ENCODE measurements at regions not wholly inside any gene's neighbourhood (a gene's known extent, or its start where the extent isn't known, plus 50 kb on each side); places are given as distances from the start of the nearest gene placed in this dataset.

DNA sequence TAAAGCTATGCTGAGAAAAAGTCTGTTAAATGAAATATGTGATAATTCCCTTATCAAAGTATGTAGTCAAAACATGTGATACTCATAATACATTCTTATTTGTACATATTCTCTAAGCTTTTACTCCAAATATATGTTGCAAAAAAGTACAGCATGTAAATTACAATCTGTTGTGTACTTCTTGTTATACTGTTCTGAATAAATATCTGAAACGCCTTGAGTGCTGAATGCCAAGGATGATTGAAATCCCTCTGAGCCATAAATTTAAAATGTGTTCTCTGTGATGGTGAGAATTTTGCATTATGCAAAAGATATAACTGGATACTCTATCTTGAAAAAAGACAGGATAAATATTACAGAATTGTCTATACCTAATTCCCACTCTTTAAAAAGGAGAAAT lies 1128.0 kb downstream of the STPG2 start:
- Histone ChIP-seq H3K14ac (ENCODE audit: low read length) (no peak overlapping the region), H3K27me3 (ENCODE audit: insufficient read depth, low read length) (no peaks in the 10 kb centered on the region), H2AFZ (ENCODE audit: insufficient read depth, low read length, poor library complexity) (no peak overlapping the region), H3K4me2 (ENCODE audit: low read length) (no peak overlapping the region), H3K4ac (ENCODE audit: low read depth, low read length) (no peak overlapping the region), H2BK120ac (ENCODE audit: insufficient read depth, low read length, poor library complexity) (no peak overlapping the region), H4K8ac (ENCODE audit: low read depth, low read length) (no peak overlapping the region), H3K4me1 (ENCODE audit: control insufficient read depth in 1 of 2, insufficient read depth in 2 of 2, low read length in 2 of 2) (no peaks in the 10 kb centered on the region), H3K79me2 (ENCODE audit: control insufficient read depth, insufficient read depth, low read length, poor library complexity) (no peaks in the 10 kb centered on the region), H2BK5ac (ENCODE audit: low read depth, low read length, poor library complexity) (no peak overlapping the region), H3K79me1 (ENCODE audit: low read length) (no peaks in the 10 kb centered on the region), H3K27ac (ENCODE audit: low read depth, low read length) (no peak overlapping the region), H2BK12ac (ENCODE audit: low read length) (no peak overlapping the region), H4K91ac (ENCODE audit: low read depth, low read length) (no peak overlapping the region), H3K23ac (ENCODE audit: low read length) (no peak overlapping the region), H3K36me3 (ENCODE audit: control insufficient read depth in 1 of 2, insufficient read depth in 2 of 2, low read length in 2 of 2) (no peaks in the 10 kb centered on the region), H2AK5ac (ENCODE audit: low read length) (no peak overlapping the region), H3K18ac (ENCODE audit: low read length) (no peak overlapping the region), H3K9ac (ENCODE audit: low read length) (no peak overlapping the region), H4K12ac (ENCODE audit: low read depth, low read length) (no peak overlapping the region), H3K4me3 (ENCODE audit: low read depth, low read length) (no peak overlapping the region), H3K9me3 (ENCODE audit: insufficient read depth, low read depth, low read length) (no peaks in the 10 kb centered on the region)
- no CpG with 5 or more reads among the region's 1 CpG for WGBS (ENCODE audit: extremely low coverage, insufficient coverage, insufficient read length)
- DNase-seq = no peak

DNA sequence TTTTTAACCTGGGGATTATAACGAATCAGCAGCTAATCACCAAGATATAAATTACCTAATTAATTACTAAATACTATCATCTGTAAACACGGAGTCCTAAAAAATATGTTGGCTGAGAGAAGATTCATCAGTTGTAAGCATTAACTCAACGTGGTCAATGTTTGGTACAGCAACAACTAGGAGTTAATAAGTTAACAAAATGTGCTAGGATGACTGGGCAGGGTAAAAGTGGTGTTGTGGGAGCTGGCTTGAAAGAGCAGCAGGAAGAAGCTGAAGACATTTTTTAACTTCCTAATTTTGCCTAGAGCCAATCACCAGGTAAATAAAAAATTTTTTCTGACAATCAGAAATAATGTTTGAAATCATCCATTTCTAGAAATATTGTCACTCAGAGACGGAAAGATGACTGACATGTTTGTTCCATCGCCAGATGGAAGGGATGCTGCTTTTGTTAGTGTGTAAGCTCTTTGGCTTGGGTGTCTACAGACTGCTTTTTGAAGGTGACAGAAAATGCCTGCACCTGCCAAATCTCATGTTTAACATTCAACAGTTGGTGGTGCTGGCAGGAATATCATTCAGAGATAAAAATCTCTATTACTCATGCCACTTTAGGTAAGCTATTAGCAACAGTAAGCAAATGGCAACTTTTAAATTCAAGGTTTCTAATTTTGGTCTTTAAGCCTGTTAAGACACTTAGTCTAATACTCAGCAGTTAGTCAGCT lies 1126.9 kb downstream of the STPG2 start:
- H3K18ac ChIP-seq (ENCODE audit: low read length) = no peak overlapping the region
- H2AFZ ChIP-seq (ENCODE audit: insufficient read depth, low read length, poor library complexity) = no peak overlapping the region
- H3K27me3 ChIP-seq (ENCODE audit: insufficient read depth, low read length) = no peaks in the 10 kb centered on the region
- no peaks in the 10 kb centered on the region for H3K79me2 ChIP-seq (ENCODE audit: control insufficient read depth, insufficient read depth, low read length, poor library complexity)
- no peak overlapping the region for H3K4me3 ChIP-seq (ENCODE audit: low read depth, low read length)
- DNase-seq = no peak
- no peak overlapping the region for H2AK5ac ChIP-seq (ENCODE audit: low read length)
- H3K14ac ChIP-seq (ENCODE audit: low read length) = no peak overlapping the region
- no peak overlapping the region for H3K9ac ChIP-seq (ENCODE audit: low read length)
- H4K8ac ChIP-seq (ENCODE audit: low read depth, low read length) = no peak overlapping the region
- H3K23ac ChIP-seq (ENCODE audit: low read length) = no peak overlapping the region
- no peaks in the 10 kb centered on the region for H3K4me1 ChIP-seq (ENCODE audit: control insufficient read depth in 1 of 2, insufficient read depth in 2 of 2, low read length in 2 of 2)
- no peak overlapping the region for H3K4ac ChIP-seq (ENCODE audit: low read depth, low read length)
- H4K12ac ChIP-seq (ENCODE audit: low read depth, low read length) = no peak overlapping the region
- H4K91ac ChIP-seq (ENCODE audit: low read depth, low read length) = no peak overlapping the region
- no peak overlapping the region for H2BK5ac ChIP-seq (ENCODE audit: low read depth, low read length, poor library complexity)
- H3K27ac ChIP-seq (ENCODE audit: low read depth, low read length) = no peak overlapping the region
- H3K4me2 ChIP-seq (ENCODE audit: low read length) = no peak overlapping the region
- H3K36me3 ChIP-seq (ENCODE audit: control insufficient read depth in 1 of 2, insufficient read depth in 2 of 2, low read length in 2 of 2) = no peaks in the 10 kb centered on the region
- H3K79me1 ChIP-seq (ENCODE audit: low read length) = no peaks in the 10 kb centered on the region
- no peak overlapping the region for H2BK120ac ChIP-seq (ENCODE audit: insufficient read depth, low read length, poor library complexity)
- WGBS (ENCODE audit: extremely low coverage, insufficient coverage, insufficient read length) = no CpG with 5 or more reads among the region's 5 CpGs
- H2BK12ac ChIP-seq (ENCODE audit: low read length) = no peak overlapping the region
- H3K9me3 ChIP-seq (ENCODE audit: insufficient read depth, low read depth, low read length) = no peaks in the 10 kb centered on the region

DNA sequence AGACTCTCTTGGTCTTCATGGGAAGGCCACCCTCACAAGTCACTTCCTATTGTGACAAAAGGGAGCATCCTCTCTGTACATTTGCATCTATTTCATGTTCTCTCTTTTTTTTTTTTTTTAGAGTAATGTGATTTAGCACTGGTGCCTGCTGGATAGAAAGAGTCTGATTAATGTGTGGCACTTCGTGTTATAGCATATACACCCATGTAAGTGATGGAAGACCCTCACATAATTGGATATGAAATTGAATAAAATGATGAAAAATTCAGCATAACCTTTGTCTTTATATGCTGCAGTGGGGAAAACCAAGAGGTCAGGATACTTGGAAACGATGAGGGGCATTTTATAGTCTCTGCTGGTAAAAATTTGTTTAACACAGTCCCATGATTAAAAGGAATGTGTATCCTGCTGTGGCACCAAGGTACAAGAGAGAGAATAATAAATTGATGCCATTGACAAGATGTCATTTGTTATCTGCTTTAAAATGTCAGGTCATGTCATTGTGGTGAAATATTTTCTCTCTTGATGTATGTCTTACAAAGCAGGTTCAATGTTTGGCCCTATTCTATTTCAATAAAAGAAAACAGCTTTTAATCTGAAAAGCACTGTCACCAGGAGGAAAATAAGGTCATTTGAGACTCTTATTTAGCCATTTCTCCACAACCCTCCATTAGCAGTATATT lies 1115.4 kb downstream of the STPG2 start:
- H4K91ac ChIP-seq (ENCODE audit: low read depth, low read length) = no peak overlapping the region
- WGBS (ENCODE audit: extremely low coverage, insufficient coverage, insufficient read length) = no CpG with 5 or more reads among the region's 2 CpGs
- H3K79me1 ChIP-seq (ENCODE audit: low read length) = no peaks in the 10 kb centered on the region
- H3K4me3 ChIP-seq (ENCODE audit: low read depth, low read length) = no peak overlapping the region
- H3K4me1 ChIP-seq (ENCODE audit: control insufficient read depth in 1 of 2, insufficient read depth in 2 of 2, low read length in 2 of 2) = no peaks in the 10 kb centered on the region
- H2BK120ac ChIP-seq (ENCODE audit: insufficient read depth, low read length, poor library complexity) = no peak overlapping the region
- H3K4me2 ChIP-seq (ENCODE audit: low read length) = no peak overlapping the region
- H3K14ac ChIP-seq (ENCODE audit: low read length) = no peak overlapping the region
- no peak overlapping the region for H3K4ac ChIP-seq (ENCODE audit: low read depth, low read length)
- H3K23ac ChIP-seq (ENCODE audit: low read length) = no peak overlapping the region
- no peaks in the 10 kb centered on the region for H3K27me3 ChIP-seq (ENCODE audit: insufficient read depth, low read length)
- no peaks in the 10 kb centered on the region for H3K36me3 ChIP-seq (ENCODE audit: control insufficient read depth in 1 of 2, insufficient read depth in 2 of 2, low read length in 2 of 2)
- H3K27ac ChIP-seq (ENCODE audit: low read depth, low read length) = no peak overlapping the region
- H2BK5ac ChIP-seq (ENCODE audit: low read depth, low read length, poor library complexity) = no peak overlapping the region
- H2AFZ ChIP-seq (ENCODE audit: insufficient read depth, low read length, poor library complexity) = no peak overlapping the region
- no peak overlapping the region for H2AK5ac ChIP-seq (ENCODE audit: low read length)
- no peak overlapping the region for H4K12ac ChIP-seq (ENCODE audit: low read depth, low read length)
- H4K8ac ChIP-seq (ENCODE audit: low read depth, low read length) = no peak overlapping the region
- no peak for DNase-seq
- no peaks in the 10 kb centered on the region for H3K79me2 ChIP-seq (ENCODE audit: control insufficient read depth, insufficient read depth, low read length, poor library complexity)
- H3K9ac ChIP-seq (ENCODE audit: low read length) = no peak overlapping the region
- no peak overlapping the region for H3K18ac ChIP-seq (ENCODE audit: low read length)
- H2BK12ac ChIP-seq (ENCODE audit: low read length) = no peak overlapping the region
- no peaks in the 10 kb centered on the region for H3K9me3 ChIP-seq (ENCODE audit: insufficient read depth, low read depth, low read length)

DNA sequence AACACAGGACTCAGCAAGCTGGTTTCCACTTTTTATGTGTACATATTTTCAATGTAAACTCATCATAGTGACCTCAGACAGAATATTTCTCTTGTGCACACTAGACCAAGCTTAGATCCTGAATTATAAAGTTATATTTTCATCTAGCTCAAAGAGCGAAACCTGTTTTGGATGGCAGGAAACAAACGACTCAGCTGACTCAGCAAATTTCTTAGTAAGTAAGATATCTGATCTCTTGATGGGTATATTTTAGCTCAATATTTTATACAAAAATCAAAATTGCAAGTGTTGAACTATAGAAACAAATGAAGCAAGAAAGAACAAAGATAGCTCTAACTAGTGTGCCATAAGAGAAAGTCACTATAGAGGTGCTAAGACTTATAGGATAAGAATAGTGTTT lies 1114.5 kb downstream of the STPG2 start:
- Histone ChIP-seq H3K79me2 (ENCODE audit: control insufficient read depth, insufficient read depth, low read length, poor library complexity) (no peaks in the 10 kb centered on the region), H2AFZ (ENCODE audit: insufficient read depth, low read length, poor library complexity) (no peak overlapping the region), H3K18ac (ENCODE audit: low read length) (no peak overlapping the region), H4K91ac (ENCODE audit: low read depth, low read length) (no peak overlapping the region), H3K9ac (ENCODE audit: low read length) (no peak overlapping the region), H3K4me2 (ENCODE audit: low read length) (no peak overlapping the region), H3K4me1 (ENCODE audit: control insufficient read depth in 1 of 2, insufficient read depth in 2 of 2, low read length in 2 of 2) (no peaks in the 10 kb centered on the region), H3K27ac (ENCODE audit: low read depth, low read length) (no peak overlapping the region), H2BK12ac (ENCODE audit: low read length) (no peak overlapping the region), H3K9me3 (ENCODE audit: insufficient read depth, low read depth, low read length) (no peaks in the 10 kb centered on the region), H3K79me1 (ENCODE audit: low read length) (no peaks in the 10 kb centered on the region), H3K36me3 (ENCODE audit: control insufficient read depth in 1 of 2, insufficient read depth in 2 of 2, low read length in 2 of 2) (no peaks in the 10 kb centered on the region), H3K23ac (ENCODE audit: low read length) (no peak overlapping the region), H3K4ac (ENCODE audit: low read depth, low read length) (no peak overlapping the region), H3K14ac (ENCODE audit: low read length) (no peak overlapping the region), H4K8ac (ENCODE audit: low read depth, low read length) (no peak overlapping the region), H2BK120ac (ENCODE audit: insufficient read depth, low read length, poor library complexity) (no peak overlapping the region), H4K12ac (ENCODE audit: low read depth, low read length) (no peak overlapping the region), H2AK5ac (ENCODE audit: low read length) (no peak overlapping the region), H3K27me3 (ENCODE audit: insufficient read depth, low read length) (no peaks in the 10 kb centered on the region), H2BK5ac (ENCODE audit: low read depth, low read length, poor library complexity) (no peak overlapping the region), H3K4me3 (ENCODE audit: low read depth, low read length) (no peak overlapping the region)
- DNase-seq = no peak
- no CpG with 5 or more reads among the region's 2 CpGs for WGBS (ENCODE audit: extremely low coverage, insufficient coverage, insufficient read length)

All from trophoblast cell (in vitro differentiated cells and primary cell).